Thoracic aorta (tissue), 2 donors: ENCODE measurements at regions not wholly inside any gene's neighbourhood (a gene's known extent, or its start where the extent isn't known, plus 50 kb on each side); places are given as distances from the start of the nearest gene placed in this dataset.

Source experiments
- ATAC-seq: fragments of 150-250 bp; one replicate; pipeline ENCODE4 v1.8.0; 2017; ENCODE audit warnings: low read depth; ENCODE audit not compliant: insufficient number of reproducible peaks, low FRiP score
- DNase-seq: peaks from one replicate; pipeline ENCODE4 v3.0.0-alpha.2; 2020; ENCODE audit warnings: low spot score
- H3K27ac ChIP-seq, 2 donors: fragments of 200-600 bp; sonication (generic); 1 replicate in 1 of 2; 2 replicates in 1 of 2; pipeline ENCODE4 v1.5.1; 2016; ENCODE audit warnings: mild to moderate bottlenecking in 2 of 2, moderate library complexity in 2 of 2
- H3K27me3 ChIP-seq: fragments of 200-600 bp; sonication (generic); replicated peaks from 2 replicates; pipeline ENCODE4 v1.6.0; 2016; ENCODE audit warnings: mild to moderate bottlenecking; ENCODE audit not compliant: insufficient read depth
- H3K36me3 ChIP-seq: fragments of 200-600 bp; sonication (generic); one replicate; pipeline ENCODE4 v1.5.1; 2016
- H3K4me1 ChIP-seq, 2 donors: fragments of 200-600 bp; sonication (generic); 1 replicate in 1 of 2; 2 replicates in 1 of 2; pipeline versions ENCODE4 v1.5.1 to v1.6.0; 2016; ENCODE audit warnings: low read depth in 2 of 2, mild to moderate bottlenecking in 1 of 2; ENCODE audit not compliant: control insufficient read depth in 1 of 2
- H3K4me3 ChIP-seq: fragments of 200-600 bp; sonication (generic); 2 replicates; pipeline ENCODE4 v1.5.1; 2016; ENCODE audit warnings: mild to moderate bottlenecking
- H3K9me3 ChIP-seq: fragments of 200-600 bp; sonication (generic); 2 replicates; pipeline ENCODE4 v1.5.1; 2016
- TF ChIP-seq, protein P1 (sequence below): fragments of 200-600 bp; sonication (generic); IDR thresholded peaks from one replicate; pipeline ENCODE4 v1.5.1; 2019; ENCODE audit warnings: antibody characterized with exemption

DNA sequence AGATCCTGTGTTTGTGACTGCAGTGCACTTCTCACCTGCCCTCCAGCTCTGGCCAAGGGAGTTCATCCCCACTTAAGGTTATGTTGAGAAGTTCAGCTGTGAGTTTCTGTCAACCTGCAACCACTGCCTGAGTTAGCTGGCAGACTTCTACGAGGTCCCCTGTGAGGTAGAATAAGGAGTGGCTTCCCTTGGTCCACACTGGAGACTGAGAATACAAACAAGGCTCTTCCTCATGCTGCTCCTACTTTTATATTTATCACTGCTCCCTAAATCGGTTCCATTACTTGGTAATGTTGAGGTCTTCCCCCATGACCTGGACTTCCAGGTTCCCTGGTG, 353.2 kb upstream of the CWC22 start:
- no peaks in the 10 kb centered on the region for H3K4me1 ChIP-seq
- no peaks in the 10 kb centered on the region for H3K27me3 ChIP-seq
- DNase-seq (no peak), ATAC-seq (no peak)
- TF ChIP-seq, protein P1, sequence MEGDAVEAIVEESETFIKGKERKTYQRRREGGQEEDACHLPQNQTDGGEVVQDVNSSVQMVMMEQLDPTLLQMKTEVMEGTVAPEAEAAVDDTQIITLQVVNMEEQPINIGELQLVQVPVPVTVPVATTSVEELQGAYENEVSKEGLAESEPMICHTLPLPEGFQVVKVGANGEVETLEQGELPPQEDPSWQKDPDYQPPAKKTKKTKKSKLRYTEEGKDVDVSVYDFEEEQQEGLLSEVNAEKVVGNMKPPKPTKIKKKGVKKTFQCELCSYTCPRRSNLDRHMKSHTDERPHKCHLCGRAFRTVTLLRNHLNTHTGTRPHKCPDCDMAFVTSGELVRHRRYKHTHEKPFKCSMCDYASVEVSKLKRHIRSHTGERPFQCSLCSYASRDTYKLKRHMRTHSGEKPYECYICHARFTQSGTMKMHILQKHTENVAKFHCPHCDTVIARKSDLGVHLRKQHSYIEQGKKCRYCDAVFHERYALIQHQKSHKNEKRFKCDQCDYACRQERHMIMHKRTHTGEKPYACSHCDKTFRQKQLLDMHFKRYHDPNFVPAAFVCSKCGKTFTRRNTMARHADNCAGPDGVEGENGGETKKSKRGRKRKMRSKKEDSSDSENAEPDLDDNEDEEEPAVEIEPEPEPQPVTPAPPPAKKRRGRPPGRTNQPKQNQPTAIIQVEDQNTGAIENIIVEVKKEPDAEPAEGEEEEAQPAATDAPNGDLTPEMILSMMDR: no peak
- H3K27ac ChIP-seq: no peak overlapping the region
- no peaks in the 10 kb centered on the region for H3K36me3 ChIP-seq
- no peak overlapping the region for H3K4me3 ChIP-seq
- no peaks in the 10 kb centered on the region for H3K9me3 ChIP-seq

DNA sequence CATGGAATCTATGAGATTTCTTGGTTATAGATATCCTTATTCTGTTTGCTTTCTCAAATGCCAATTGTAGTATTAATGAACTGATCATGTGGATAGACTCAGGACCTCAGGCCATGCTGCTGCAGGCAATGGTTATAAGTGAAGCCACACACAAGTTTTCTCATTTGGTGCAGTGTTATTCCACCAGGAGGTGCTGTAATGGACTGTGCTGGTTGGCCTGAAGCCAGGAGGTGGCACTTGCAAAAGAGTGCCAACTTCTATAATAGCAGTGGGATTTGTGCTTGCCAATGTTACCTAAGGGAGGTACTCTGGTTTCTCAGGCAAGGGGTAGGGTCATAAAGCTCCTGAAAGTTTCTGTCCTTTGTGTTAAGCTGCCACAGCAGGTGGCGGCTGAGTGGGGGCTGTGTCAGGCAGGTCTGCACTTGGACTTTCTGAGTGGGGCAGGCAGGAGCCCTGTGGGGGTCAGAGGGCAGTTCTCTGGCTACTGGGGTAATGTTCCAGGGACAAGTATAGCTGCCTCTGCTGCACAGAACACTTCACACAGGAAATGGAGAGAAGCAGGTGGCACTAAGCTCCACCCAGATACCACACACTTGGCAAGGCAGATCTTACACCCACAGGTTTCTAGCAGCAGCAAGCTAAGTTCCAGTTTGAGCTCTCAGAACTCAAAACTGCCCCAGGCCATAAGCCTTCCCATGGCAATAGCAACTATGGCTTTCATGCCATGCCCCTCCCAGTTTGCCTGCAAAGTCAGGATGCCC, 352.6 kb upstream of the CWC22 start:
- H3K4me1 ChIP-seq: no peaks in the 10 kb centered on the region
- no peaks in the 10 kb centered on the region for H3K36me3 ChIP-seq
- no peaks in the 10 kb centered on the region for H3K27me3 ChIP-seq
- H3K27ac ChIP-seq: no peak overlapping the region
- H3K9me3 ChIP-seq: no peaks in the 10 kb centered on the region
- DNase-seq (no peak), ATAC-seq (no peak)
- TF ChIP-seq, protein P1: no peak
- H3K4me3 ChIP-seq: no peak overlapping the region

DNA sequence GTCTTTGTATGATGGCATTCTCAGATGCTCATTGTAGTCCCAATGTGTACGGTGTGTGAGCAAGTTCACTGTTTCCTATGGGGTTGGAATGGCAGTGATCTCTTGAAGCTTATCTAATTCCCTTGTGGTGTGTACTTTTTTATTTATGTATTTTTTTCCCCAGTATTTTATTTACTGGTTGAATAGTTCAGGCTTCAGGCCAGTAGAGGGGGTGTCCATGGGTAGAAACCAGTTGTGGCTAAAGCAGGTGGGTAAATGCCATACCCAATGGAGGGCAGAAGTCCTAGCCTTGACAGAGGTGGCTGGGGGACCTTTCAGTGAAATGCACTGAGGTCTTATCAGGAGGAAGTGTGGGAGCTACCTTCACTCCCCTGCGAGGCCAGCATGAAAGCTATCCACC, 351.4 kb upstream of the CWC22 start:
- H3K36me3 ChIP-seq: no peaks in the 10 kb centered on the region
- no peak for DNase-seq
- H3K27ac ChIP-seq: no peak overlapping the region
- H3K4me1 ChIP-seq: no peaks in the 10 kb centered on the region
- no peaks in the 10 kb centered on the region for H3K9me3 ChIP-seq
- TF ChIP-seq, protein P1: no peak
- no peak for ATAC-seq
- H3K4me3 ChIP-seq: no peak overlapping the region
- H3K27me3 ChIP-seq: no peaks in the 10 kb centered on the region

DNA sequence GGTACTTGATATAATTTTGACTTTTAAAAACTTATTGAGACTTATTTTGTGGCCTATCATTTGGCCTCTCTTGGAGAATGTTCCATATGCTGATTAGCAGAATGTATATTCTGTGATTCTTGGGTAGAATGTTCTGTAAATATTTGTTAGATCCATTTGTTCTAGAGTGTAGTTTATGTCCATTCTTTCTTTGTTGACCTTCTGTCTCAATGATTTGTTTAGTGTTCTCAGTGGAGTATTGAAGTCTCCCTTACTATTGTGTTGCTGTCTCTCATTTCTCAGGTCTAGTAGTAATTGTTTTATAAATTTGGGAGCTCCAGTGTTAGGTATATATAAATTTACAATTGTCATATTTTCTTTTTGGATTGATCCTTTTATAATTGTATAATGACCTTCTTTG, 349.6 kb upstream of the CWC22 start:
- DNase-seq: no peak
- TF ChIP-seq, protein P1: no peak
- ATAC-seq: no peak
- no peaks in the 10 kb centered on the region for H3K36me3 ChIP-seq
- no peak overlapping the region for H3K4me3 ChIP-seq
- H3K4me1 ChIP-seq: no peaks in the 10 kb centered on the region
- H3K27me3 ChIP-seq: no peaks in the 10 kb centered on the region
- H3K9me3 ChIP-seq: no peaks in the 10 kb centered on the region
- no peak overlapping the region for H3K27ac ChIP-seq

DNA sequence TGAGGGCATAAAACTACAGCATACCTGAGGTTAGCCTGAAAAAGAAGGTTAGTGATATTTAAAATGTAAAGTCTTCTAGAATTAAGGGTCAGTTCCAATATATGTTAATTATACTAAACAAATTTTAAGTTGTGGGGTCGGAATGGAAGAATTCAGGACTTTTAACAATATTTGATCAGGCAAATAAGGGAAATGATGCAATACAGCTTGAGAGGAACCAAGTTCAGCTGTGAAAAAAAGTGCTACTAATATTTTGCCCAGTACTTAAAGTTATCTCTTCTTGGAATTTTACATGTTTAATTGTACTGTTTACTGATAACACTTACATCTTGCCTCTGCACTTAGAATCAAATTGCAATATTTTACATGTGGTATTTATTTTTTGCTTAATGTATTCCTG, 345.5 kb upstream of the CWC22 start:
- Histone ChIP-seq H3K27me3 (no peaks in the 10 kb centered on the region), H3K27ac (no peak overlapping the region), H3K4me1 (no peaks in the 10 kb centered on the region), H3K36me3 (no peaks in the 10 kb centered on the region), H3K4me3 (no peak overlapping the region), H3K9me3 (no peaks in the 10 kb centered on the region)
- ATAC-seq (no peak), DNase-seq (no peak)
- TF ChIP-seq, protein P1: no peak
